Non-pigmented ciliary epithelial cell (primary cell): ENCODE measurements at regions not wholly inside any gene's neighbourhood (a gene's known extent, or its start where the extent isn't known, plus 50 kb on each side); places are given as distances from the start of the nearest gene placed in this dataset.
A peak's percentile ranks its signal among the peaks of the same experiment; 100 is the strongest.

Source experiments
- DNase-seq: peaks from one replicate; pipeline ENCODE4 v3.0.0-alpha.2; 2010; ENCODE audit warnings: low read depth

- no peak for DNase-seq
These were observed 128.8 kb upstream of the MAP3K1 start for GRCh38 chr5:56686337-56687195.

GRCh38 chr5:56685503-56686217 is 129.7 kb upstream of the MAP3K1 start:
- no peak for DNase-seq

GRCh38 chr5:56684159-56684558 is 131.2 kb upstream of the MAP3K1 start:
- no peak for DNase-seq

GRCh38 chr5:56683733-56684132 is 131.6 kb upstream of the MAP3K1 start:
- DNase-seq = no peak

GRCh38 chr5:56683281-56683680 is 132.1 kb upstream of the MAP3K1 start:
- no peak for DNase-seq

GRCh38 chr5:56681346-56681745 is 134.0 kb upstream of the MAP3K1 start:
- DNase-seq = peak; percentile 26

GRCh38 chr5:56680731-56681130 is 134.6 kb upstream of the MAP3K1 start:
- no peak for DNase-seq

- no peak for DNase-seq
These were observed 137.6 kb upstream of the MAP3K1 start for GRCh38 chr5:56677690-56678305.

- no peak for DNase-seq
These were observed 139.1 kb upstream of the MAP3K1 start for GRCh38 chr5:56676091-56676768.

GRCh38 chr5:56674441-56674840 is 140.9 kb upstream of the MAP3K1 start:
- DNase-seq = no peak

GRCh38 chr5:56673171-56673570 is 142.2 kb upstream of the MAP3K1 start:
- no peak for DNase-seq

- DNase-seq = no peak
These were observed 143.8 kb upstream of the MAP3K1 start for GRCh38 chr5:56671571-56671970.

- no peak for DNase-seq
These were observed 144.4 kb upstream of the MAP3K1 start for GRCh38 chr5:56670916-56671315.

GRCh38 chr5:56669534-56670483 is 145.5 kb upstream of the MAP3K1 start:
- DNase-seq = no peak

- DNase-seq = no peak
These were observed 146.4 kb upstream of the MAP3K1 start for GRCh38 chr5:56668996-56669395.

- no peak for DNase-seq
These were observed 147.7 kb upstream of the MAP3K1 start for GRCh38 chr5:56667692-56668091.

- DNase-seq = no peak
These were observed 148.4 kb upstream of the MAP3K1 start for GRCh38 chr5:56666901-56667300.

GRCh38 chr5:56665117-56665516 is 150.2 kb upstream of the MAP3K1 start:
- DNase-seq = peak; percentile 34

GRCh38 chr5:56664025-56664424 is 151.3 kb upstream of the MAP3K1 start:
- DNase-seq = no peak

- no peak for DNase-seq
These were observed 151.8 kb upstream of the MAP3K1 start for GRCh38 chr5:56663523-56663922.

GRCh38 chr5:56662893-56663292 is 152.5 kb upstream of the MAP3K1 start:
- DNase-seq = no peak
